ENCODE measurements at regions not wholly inside any gene's neighbourhood (a gene's known extent, or its start where the extent isn't known, plus 50 kb on each side); places are given as distances from the start of the nearest gene placed in this dataset.

GRCh38 chr5:121726991-121727390 lies 124.7 kb upstream of the FTMT start:
- TF ChIP-seq POLR2A (IDR thresholded peaks at IDR 0.05) (no peak), CTCF (IDR thresholded peaks at IDR 0.05) (no peak)

Data from heart left ventricle (tissue), 13 donors.